HG03571 (cell line): ENCODE measurements at regions not wholly inside any gene's neighbourhood (a gene's known extent, or its start where the extent isn't known, plus 50 kb on each side); places are given as distances from the start of the nearest gene placed in this dataset.
"Not testable (repeated sequence)": the region's sequence is repeated elsewhere in the genome, so short reads cannot be mapped to it uniquely, and the experiment has no call there.

Source experiments
- ATAC-seq: cut with Tn5 transposase; IDR thresholded peaks from one replicate; pipeline ENCODE4 v1.9.1; 2021; ENCODE audit not compliant: unreplicated experiment

DNA sequence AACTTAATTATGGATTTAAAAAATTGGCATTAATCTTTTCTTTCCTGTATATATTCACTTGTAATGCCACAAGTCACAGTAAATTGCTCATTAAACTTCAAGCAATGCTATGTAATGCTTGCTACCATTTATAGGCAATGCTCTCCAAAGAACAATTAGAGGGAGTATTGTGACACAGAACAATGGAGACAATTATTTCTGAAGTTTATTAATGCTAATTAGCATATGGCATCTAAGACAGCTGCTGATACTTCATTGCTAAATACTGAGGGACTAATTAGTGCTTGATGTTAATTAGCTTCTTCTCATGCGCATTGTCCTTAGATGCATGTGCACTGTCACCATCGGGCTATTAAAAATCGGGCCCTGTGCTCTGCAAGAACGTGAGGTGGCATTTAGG, 1012.8 kb downstream of the SOCS6 start:
- no peak for ATAC-seq

DNA sequence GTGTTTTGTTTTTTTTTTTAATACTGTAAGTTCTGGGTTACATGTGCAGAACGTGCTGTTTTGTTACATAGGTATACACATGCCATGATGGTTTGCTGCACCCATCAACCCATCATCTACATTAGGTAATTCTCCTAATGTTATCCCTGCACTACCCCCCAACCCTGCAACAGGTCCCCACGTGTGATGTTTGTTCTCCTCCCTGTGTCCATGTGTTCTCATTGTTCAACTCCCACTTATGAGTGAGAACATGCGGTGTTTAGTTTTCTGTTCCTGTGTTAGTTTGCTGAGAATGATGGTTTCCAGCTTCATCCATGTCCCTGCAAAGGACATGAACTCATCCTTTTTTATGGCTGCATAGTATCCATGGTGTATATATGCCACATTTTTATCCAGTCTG, 1005.4 kb downstream of the SOCS6 start:
- ATAC-seq = not testable (repeated sequence)

DNA sequence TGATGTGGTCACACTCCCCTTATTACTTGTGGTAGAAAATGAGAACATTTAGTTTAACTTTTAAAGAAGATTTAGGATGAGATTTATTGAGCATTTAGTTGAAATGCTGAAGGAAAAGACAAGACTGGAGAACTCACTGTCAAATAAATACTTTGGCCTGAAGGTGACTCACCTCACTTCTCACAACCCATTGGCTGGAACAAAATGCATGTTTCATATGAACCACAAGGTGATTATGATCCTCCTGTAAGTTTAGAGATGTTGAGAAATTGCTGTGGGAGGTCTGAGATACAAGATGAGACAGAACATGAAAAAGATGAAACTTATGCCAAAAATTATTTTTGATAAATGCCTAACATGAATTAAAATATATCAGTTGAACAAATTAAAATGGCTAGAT, 1004.5 kb downstream of the SOCS6 start:
- no peak for ATAC-seq

DNA sequence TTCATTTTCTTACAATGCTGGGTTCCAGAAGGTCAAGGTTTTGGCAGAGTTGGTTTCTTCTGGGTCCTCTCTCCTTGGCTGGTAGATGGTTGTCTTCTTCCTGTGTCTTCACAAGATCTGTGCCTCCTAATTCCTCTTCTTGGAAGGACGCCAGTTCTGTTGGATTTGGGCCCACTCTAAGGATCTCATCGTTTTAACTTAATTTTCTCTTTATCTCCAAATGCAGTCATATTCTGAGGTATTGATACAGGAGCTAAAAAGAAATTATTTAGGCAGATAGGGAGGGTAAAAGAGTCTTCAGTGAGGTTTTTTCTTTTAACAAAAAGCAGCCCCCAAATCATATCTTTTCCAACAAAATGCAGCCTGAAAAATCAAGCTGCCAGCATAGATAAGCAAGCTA, 998.4 kb downstream of the SOCS6 start:
- no peak for ATAC-seq

DNA sequence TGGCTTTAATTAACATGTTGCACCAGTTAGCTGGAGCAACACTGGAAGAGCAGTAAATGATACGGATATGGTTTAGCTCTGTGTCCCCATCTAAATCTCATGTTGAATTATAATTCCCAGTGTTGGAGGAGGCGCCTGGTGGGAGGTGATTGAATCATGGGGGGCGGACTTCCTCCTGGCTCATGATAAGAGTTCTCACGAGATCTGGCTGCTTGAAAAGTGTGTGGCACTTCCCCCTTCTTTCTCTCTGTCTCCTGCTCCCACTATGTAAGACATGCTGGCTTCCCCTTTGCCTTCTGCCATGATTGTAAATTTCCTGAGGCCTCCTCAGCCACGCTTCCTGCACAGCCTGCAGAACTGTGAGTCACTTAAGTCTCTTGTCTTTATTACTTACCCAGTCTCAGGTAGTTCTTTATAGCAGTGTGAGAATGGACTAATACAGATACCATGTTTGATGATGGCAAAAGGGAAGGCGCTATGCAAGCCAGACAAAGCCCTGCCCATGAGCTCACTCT, 963.6 kb downstream of the SOCS6 start:
- ATAC-seq = no peak

DNA sequence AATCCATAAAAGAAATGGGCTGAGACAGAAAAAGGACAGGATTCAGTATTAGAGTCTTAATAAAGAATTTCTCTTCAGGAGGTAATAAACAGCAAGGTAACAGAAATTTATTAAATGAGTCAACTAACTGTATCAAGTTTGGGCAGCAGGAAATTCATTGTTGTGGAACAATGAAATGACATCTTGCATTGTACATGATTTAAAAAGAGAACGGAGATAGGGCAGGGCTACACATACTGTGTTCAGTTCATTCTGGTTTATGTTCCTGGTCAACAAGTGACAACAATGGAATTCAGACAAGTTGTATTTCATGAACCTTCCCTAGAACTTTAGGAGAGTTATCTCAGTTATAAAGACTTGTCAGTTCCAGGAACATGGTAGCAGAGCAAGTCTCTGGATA, 961.3 kb downstream of the SOCS6 start:
- no peak for ATAC-seq

DNA sequence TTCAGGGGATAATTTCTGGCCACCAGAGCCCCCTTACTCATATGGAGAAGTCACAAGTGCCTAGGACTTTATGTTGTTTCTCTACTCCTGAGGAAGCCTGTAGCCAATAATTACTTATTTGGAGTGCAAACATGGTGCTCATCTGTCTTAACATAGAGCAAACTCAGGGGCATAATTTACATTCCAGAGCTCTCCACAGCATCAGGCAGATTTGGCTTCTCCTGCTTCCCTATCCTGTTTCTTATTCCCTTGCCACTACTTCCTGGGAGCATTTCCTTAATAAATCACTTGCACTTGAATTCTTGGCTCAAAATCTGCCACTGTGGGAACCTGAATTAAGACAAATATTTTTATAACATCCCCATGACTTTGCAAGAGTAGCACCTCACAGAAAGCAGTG, 960.9 kb downstream of the SOCS6 start:
- ATAC-seq = no peak

DNA sequence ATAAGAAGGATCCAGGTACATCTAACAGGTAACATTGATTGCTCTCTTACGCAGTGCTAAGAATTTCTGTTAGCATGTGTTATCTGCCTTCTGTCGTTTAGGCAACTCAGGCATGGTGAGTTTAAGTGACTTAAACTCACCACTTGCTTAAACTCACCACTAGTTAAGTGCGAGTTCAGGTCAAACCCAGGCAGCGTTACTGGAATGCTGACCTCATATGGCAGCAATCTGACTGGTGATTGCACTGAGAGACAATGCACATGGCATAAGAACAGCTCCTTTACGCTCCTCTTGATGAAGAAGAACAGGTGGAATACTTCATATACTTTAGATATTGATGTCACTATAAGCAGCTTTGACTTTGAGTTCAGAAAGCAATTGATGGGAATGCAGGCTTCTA, 954.1 kb downstream of the SOCS6 start:
- no peak for ATAC-seq

DNA sequence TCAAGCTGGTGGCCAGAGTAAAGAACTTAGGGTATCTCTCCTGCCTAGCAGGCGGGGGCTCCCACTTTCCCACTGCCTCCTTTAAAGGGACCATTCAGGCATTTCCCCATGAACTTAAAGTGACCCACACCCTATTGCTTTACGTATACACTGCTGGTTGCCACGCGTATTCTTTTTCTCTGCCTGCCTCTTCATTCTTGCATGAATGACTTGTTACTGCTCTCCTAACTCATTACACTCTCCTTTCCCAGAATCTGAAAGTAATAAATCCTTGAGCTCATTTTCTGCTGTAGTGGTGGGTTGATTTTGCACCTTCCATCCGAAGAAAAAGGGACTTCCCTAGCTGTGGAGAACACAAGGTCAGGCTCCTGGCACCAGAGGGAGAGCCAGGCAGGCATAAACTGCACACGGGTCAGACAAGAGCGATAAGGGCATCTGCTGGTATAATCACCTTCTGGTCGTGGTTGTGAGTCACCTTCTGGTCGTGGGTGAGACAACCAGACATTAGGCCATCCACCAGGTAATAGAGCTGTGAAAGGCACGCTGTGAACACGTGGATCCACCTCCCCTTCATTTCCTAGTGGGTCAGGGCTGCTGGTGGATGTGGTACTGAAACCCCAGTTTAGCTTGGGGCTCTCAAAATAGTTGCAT, 950.3 kb downstream of the SOCS6 start:
- ATAC-seq = no peak

DNA sequence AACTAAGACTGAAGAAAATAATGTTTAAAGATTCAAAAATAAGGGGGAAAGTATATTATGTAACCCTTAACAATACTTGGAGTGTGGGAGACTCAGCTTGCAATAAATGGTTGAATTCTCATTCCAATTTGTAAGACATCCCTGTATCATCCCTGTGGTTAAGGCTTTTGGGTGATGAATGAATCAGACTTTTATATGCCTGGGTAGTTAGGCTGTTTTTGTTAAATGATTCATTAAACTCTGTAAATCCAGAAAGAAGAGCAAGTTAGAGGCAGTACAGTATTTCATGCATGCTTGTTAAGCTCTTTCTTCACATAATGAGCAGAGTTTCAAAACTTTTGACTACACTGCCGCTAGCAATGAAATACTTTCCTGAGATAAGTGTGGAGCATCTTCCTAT, 948.8 kb downstream of the SOCS6 start:
- no peak for ATAC-seq

DNA sequence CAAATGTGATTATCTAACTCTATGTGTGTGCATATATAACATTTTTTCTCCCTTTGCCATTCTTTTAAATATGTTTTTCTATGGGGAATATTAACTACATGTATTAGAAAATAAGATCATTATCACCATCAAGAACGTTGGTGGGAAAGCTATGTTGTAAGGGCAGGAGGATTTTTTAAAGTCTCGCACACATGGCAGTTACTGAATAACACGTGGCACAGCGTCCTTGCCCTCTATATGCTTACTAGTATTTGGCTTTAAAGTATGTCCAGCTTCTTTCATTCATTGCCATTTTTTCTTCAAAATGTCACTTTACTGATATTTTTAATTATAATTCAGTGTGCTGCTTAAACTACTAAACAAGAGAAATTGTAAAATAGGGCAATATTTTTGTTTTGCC, 944.3 kb downstream of the SOCS6 start:
- ATAC-seq = no peak

DNA sequence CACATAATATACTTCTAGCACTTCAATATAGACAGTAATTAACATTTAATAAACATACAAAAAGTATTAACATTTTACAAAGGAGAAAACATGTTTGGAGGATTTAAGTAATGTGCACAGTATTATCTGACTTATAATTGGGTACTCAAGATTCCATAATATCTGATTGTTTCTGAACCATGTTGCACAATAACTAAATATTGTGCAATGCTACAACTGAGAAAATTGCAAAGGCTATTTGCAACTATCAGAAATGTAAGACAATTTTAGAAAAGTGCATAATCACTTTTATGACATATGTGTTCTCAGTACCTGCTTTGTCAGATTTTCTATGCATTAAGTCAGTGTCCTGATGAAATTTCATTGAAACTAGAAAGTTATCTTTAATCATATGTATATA, 934.6 kb downstream of the SOCS6 start:
- no peak for ATAC-seq

DNA sequence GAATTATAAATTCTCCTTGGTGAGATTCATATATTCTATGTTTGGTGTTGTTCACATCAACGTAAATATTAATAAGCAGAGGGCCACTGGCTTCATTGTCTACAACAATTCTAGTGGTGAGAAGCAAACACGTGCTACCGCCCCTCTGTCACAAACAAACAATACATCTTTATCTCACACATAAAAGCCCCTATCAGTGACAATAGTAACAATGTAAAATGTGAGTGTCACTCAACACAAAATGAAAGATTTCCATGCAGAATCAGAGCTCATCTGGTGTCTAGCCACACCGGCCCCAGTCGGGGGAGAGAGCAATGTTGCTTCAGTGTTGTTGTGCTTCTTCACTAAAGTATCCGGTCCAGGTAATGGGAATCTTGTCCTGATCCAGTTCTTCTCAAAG, 932.6 kb downstream of the SOCS6 start:
- no peak for ATAC-seq

DNA sequence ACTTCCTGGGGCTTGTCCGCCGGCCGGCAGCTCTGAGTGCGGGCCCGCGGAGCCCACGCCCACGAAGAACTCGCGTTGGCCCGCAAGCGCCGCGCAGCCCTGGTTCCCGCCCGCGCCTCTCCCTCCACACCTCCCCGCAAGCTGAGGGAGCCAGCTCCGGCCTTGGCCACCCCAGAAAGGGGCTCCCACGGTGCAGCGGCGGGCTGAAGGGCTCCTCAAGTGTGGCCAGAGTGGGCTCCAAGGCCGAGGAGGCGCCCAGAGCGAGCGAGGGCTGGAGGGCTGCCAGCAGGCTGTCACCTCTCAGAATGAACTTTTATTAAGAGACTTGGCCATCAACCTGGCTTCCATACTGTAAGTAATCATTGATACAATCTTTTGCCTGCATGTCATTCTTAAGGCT, 923.9 kb downstream of the SOCS6 start:
- ATAC-seq = not testable (repeated sequence)

DNA sequence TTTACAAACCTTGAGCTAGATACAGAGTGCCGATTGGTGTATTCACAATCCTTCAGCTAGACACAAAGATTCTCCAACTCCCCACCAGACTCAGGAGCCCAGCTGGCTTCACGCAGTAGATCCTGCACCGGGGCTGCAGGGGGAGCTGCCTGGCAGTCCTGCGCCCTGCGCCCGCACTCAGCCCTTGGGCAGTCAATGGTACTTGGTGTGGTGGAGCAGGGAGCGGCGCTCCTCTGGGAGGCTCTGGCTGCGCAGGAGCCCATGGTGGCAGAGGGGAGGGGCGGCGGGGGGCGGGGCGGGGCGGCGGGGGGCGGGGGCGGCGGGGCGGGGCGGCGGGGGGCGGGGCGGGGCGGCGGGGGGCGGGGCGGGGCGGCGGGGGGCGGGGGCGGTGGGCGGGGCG, 923.4 kb downstream of the SOCS6 start:
- no peak for ATAC-seq

DNA sequence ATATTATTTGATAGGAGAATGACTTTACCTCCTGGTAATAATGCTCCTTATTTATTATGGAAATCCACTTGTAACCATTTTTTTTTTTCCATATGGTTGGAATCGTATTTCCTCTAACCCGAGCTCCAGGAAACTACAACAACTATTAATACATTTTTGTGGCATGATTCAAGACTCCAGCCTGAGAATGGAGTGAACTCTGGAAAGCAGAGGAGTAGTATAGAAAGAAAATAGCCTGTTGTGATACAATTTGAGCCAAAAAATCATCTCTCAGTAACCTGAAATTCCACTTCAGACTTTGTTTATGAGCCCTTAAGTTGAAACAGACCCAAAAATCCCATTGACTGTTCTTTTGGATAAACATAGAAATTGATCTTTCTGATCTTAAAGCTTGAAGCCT, 921.1 kb downstream of the SOCS6 start:
- ATAC-seq = no peak

DNA sequence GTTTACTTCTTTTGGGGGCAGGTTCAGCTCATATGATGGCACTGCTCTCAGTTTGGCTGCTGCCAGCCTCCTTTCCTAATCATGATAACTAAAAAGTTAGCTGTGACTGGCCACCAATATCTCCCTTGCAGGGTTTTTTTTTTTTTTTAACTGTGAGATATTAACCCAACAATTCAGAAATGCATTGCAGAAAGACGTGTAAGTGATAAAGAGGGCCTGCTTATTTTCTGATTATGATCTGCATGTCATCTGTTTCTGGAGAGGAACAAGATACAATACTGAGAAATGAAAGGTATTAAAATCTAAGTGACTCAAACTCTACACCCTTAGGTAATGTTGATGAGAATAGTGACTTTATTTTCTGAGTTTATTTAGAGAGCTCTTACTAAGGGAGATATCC, 905.6 kb downstream of the SOCS6 start:
- no peak for ATAC-seq

DNA sequence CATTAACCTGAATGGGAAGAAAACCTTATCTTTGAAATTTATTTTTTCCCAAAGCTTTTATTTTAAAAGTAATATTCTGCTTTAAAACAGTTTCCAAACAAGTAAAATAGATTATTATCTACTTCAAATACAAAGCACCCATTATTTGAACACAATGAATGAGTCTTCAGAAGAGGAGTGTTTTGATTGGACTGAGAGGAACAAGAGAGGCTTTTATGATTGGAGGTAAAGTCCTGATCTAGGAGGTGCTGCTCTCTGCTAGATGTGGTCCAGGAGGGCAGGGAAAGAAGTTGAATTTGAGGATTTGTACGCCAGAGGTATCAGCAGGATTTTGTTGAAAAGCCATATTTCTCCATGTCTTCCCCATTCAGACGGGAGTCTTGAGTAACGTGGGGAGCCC, 900.7 kb downstream of the SOCS6 start:
- no peak for ATAC-seq

DNA sequence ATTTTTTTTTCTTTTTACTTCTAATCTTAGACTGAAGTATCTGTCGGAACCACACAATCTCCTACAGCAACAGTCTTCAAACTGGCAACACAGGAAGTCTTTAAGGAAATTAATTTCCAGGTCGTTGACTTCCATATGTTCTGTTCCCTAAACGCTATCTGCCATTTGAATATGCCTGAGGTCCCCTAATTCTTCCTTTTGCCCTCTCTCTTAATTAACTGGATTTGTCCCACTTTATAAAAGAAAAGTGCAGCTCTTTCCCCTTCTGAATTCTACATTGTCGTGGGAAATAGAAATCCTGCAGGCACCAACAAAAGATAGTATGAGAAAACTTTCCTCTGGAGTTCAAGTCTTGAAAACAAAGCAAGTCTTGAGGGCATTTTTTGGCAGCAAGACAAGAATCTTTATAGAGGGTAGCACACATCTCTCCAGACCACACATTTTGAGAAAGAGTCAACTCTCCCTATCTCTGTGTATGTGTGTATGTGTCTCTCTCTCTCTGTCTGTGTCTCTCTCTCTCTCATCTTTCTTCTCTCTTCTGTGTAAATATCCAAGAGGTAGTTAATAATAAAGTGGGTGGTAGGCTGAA, 879.8 kb downstream of the SOCS6 start:
- ATAC-seq = no peak

DNA sequence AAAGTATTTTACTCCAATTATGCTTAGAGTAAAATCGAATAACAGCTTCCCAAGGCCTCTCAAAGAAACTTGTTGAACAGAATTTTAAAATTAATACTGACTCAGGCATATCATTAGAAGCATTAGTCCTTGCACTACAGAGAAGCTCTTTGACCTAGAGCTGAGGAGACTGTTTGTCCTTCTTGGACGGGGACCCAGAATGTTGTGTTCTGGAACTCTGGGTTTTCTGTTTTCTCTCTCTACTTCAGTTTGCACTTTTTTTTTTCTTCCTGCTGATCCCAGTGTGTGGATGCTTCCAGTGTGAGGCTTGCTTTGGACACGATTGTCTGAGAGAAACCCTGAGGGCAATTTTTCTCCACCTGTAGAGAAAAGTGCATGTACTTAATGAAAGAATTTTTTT, 847.6 kb downstream of the SOCS6 start:
- ATAC-seq = no peak

DNA sequence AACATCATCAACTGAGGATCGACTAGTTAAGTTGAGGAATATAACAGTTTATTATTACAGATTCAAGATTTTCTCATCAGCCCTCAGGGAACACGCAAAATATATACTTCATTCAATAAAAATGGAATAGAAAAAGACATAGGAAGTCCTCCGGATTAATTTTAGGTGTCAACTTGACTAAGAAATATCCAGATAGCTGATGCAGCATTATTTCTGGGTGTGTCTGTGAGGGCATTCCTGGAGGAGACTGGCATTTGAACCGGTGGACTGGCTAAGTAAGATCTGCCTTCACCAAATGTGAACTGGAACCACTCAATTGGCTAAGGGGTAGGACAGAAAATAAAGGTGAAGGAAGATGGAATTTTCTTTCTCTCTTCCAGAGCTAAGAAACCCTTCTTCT, 845.3 kb downstream of the SOCS6 start:
- no peak for ATAC-seq

DNA sequence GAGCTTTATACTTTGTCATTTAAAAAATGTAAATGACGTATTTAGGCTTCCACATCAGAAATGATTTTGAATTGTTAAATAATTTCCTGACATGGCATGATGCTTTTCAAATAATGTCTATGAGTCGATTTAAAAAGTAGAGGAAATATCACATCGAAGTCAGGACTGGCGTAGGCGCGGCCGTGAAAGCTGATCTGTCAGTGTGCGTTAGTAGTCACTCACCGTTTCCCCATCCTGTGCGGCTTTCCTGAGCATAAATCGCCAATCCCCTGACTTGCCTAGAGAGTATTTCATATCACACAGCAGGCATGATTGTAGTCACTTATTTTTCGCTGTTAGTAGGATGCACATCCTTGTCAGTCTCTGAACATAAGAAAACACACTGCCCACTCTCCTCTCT, 843.1 kb downstream of the SOCS6 start:
- ATAC-seq = no peak

DNA sequence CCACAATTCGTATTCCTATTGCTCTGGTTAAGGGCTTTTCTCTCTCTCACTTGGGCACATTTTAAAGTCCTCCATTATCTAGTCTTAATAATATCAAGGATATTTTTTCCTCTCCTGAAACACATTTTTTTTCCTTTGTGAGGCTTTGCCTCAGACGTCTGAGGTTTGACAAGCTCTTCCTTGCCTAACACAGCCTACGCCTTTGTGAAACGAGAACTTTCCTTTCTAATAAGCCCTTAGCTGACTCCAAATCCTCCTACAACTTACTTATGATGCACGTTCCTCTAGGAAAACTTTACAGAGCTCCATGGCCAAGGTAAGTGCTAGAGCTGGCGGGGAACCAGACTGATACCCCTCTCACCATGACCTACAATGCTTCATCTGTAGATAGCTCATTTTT, 841.5 kb downstream of the SOCS6 start:
- ATAC-seq = no peak
